Activated naive CD4-positive, alpha-beta T cell treated with Interleukin-2 at 50 U/mL for 16 hours (primary cell): ENCODE measurements at regions not wholly inside any gene's neighbourhood (a gene's known extent, or its start where the extent isn't known, plus 50 kb on each side); places are given as distances from the start of the nearest gene placed in this dataset.

Experiments used
- DNase-seq: peaks from one replicate; pipeline ENCODE4 v3.0.0-alpha.2; 2020

GRCh38 chr20:19958928-19959327, 58.2 kb upstream of the NAA20 start:
- no peak for DNase-seq

- DNase-seq, result no peak
Measured at GRCh38 chr20:19960745-19961144, 56.4 kb upstream of the NAA20 start.

GRCh38 chr20:19961293-19961692, 55.9 kb upstream of the NAA20 start:
- no peak for DNase-seq

GRCh38 chr20:19962958-19963357, 54.2 kb upstream of the NAA20 start:
- DNase-seq, result no peak

GRCh38 chr20:19964289-19965265, 52.6 kb upstream of the NAA20 start:
- DNase-seq, result no peak

GRCh38 chr20:19966840-19967239, 50.3 kb upstream of the NAA20 start:
- no peak for DNase-seq
